Liver (tissue), 8 donors: ENCODE measurements at regions not wholly inside any gene's neighbourhood (a gene's known extent, or its start where the extent isn't known, plus 50 kb on each side); places are given as distances from the start of the nearest gene placed in this dataset.
"Not testable (repeated sequence)": the region's sequence is repeated elsewhere in the genome, so short reads cannot be mapped to it uniquely, and the experiment has no call there.

Experiments used
- DNase-seq: peaks from one replicate; pipeline ENCODE4 v3.0.0-alpha.2; 2017; ENCODE audit warnings: low spot score
- H3K27ac ChIP-seq, 2 donors: one replicate each; pipeline ENCODE4 v1.7.0; 2013; ENCODE audit warnings: inconsistent platforms in 2 of 2, low read length in 2 of 2, control low read depth in 1 of 2, low read depth in 1 of 2, mild to moderate bottlenecking in 1 of 2
- H3K27me3 ChIP-seq, 4 donors: one replicate each; pipeline versions ENCODE4 v1.6.1 to v1.7.0; 2013; ENCODE audit warnings: low read length in 3 of 4, inconsistent platforms in 1 of 4, mild to moderate bottlenecking in 1 of 4, moderate library complexity in 1 of 4; ENCODE audit not compliant: control insufficient read depth in 4 of 4, insufficient read depth in 4 of 4
- H3K36me3 ChIP-seq, 4 donors: one replicate each; pipeline versions ENCODE4 v1.6.1 to v1.7.0; 2013; ENCODE audit warnings: low read length in 3 of 4, mild to moderate bottlenecking in 3 of 4, low read depth in 1 of 4, moderate library complexity in 1 of 4; ENCODE audit not compliant: control insufficient read depth in 4 of 4, insufficient read depth in 3 of 4
- H3K4me1 ChIP-seq, 4 donors: one replicate each; pipeline versions ENCODE4 v1.6.1 to v1.7.0; 2013; ENCODE audit warnings: low read length in 3 of 4, mild to moderate bottlenecking in 3 of 4, moderate library complexity in 1 of 4; ENCODE audit not compliant: control insufficient read depth in 4 of 4, insufficient read depth in 4 of 4
- H3K4me3 ChIP-seq, 3 donors: one replicate each; pipeline versions ENCODE4 v1.6.1 to v1.7.0; 2013; ENCODE audit warnings: low read length in 3 of 3, control low read depth in 1 of 3, low read depth in 1 of 3, mild to moderate bottlenecking in 1 of 3
- H3K9ac ChIP-seq, 2 donors: one replicate each; pipeline ENCODE4 v1.7.0; 2013; ENCODE audit warnings: low read length in 2 of 2, mild to moderate bottlenecking in 2 of 2, moderate library complexity in 2 of 2, control low read depth in 1 of 2, low read depth in 1 of 2
- H3K9me3 ChIP-seq, 4 donors: one replicate each; pipeline versions ENCODE4 v1.6.1 to v1.7.0; 2013; ENCODE audit warnings: low read length in 3 of 4; ENCODE audit not compliant: control insufficient read depth in 4 of 4
- ATF3 ChIP-seq: IDR thresholded peaks from 2 replicates; pipeline ENCODE4 v1.6.1; 2016; ENCODE audit warnings: antibody characterized with exemption
- CTCF ChIP-seq: fragments of 150-350 bp; IDR thresholded peaks from 2 replicates; pipeline ENCODE4 v1.5.1; 2017; ENCODE audit warnings: improper control_type of control experiment, low read depth, low read length; ENCODE audit not compliant: missing input control
- FOXA1 ChIP-seq: IDR thresholded peaks from 2 replicates; pipeline ENCODE4 v1.6.1; 2016; ENCODE audit warnings: antibody characterized with exemption
- FOXA2 ChIP-seq: IDR thresholded peaks from 2 replicates; pipeline ENCODE4 v1.6.1; 2016; ENCODE audit warnings: antibody characterized with exemption
- GABPA ChIP-seq, 2 donors: IDR thresholded peaks in 1 of 2; conservative IDR thresholded peaks in 1 of 2; 2 replicates each; pipeline ENCODE4 v1.6.1; 2016; ENCODE audit warnings: antibody characterized with exemption in 2 of 2, mild to moderate bottlenecking in 1 of 2, moderate library complexity in 1 of 2
- HNF4G ChIP-seq: IDR thresholded peaks from 2 replicates; pipeline ENCODE4 v1.6.1; 2016; ENCODE audit warnings: antibody characterized with exemption
- JUND ChIP-seq, 2 donors: IDR thresholded peaks; 2 replicates each; pipeline ENCODE4 v1.6.1; 2016; ENCODE audit warnings: antibody characterized with exemption in 2 of 2
- MAX ChIP-seq: IDR thresholded peaks from 2 replicates; pipeline ENCODE4 v1.6.1; 2016; ENCODE audit warnings: antibody characterized with exemption
- NR2F2 ChIP-seq: IDR thresholded peaks from 2 replicates; pipeline ENCODE4 v1.6.1; 2016; ENCODE audit warnings: antibody characterized with exemption
- RAD21 ChIP-seq, 2 donors: IDR thresholded peaks; 2 replicates each; pipeline ENCODE4 v1.6.1; 2016; ENCODE audit warnings: antibody characterized with exemption in 2 of 2, mild to moderate bottlenecking in 2 of 2
- REST ChIP-seq: IDR thresholded peaks from 2 replicates; pipeline ENCODE4 v1.6.1; 2016; ENCODE audit warnings: antibody characterized with exemption, mild to moderate bottlenecking
- RXRA ChIP-seq, 2 donors: IDR thresholded peaks; 2 replicates each; pipeline ENCODE4 v1.6.1; 2017 to 2018; ENCODE audit warnings: antibody characterized with exemption in 2 of 2, mild to moderate bottlenecking in 1 of 2
- SP1 ChIP-seq: IDR thresholded peaks from 2 replicates; pipeline ENCODE4 v1.6.1; 2018; ENCODE audit warnings: antibody characterized with exemption, mild to moderate bottlenecking
- TAF1 ChIP-seq: conservative IDR thresholded peaks from 2 replicates; pipeline ENCODE4 v1.6.1; 2016; ENCODE audit warnings: antibody characterized with exemption, mild to moderate bottlenecking
- YY1 ChIP-seq: IDR thresholded peaks from 2 replicates; pipeline ENCODE4 v1.6.1; 2016; ENCODE audit warnings: antibody characterized with exemption, mild to moderate bottlenecking
- ZBTB33 ChIP-seq: IDR thresholded peaks from 2 replicates; pipeline ENCODE4 v1.6.1; 2016; ENCODE audit warnings: antibody characterized with exemption
- WGBS: extraction: QIAGEN DNeasy Blood & Tissue Kit; methylation state at CpG from one replicate; pipeline ENCODE4 v1.1.7; 2013; 5-methylcytosine and 5-hydroxymethylcytosine counted together
- donor health status: healthy.
- donor health status: healthy.
- donor health status: healthy.
- donor health status: healthy.
- donor health status: healthy.

GRCh38 chr18:10170375-10170774 lies 256.6 kb downstream of the VAPA start:
- Histone ChIP-seq H3K27me3 (no peaks in the 10 kb centered on the region), H3K9ac (no peak overlapping the region), H3K4me1 (no peaks in the 10 kb centered on the region), H3K4me3 (no peak overlapping the region), H3K27ac (no peak overlapping the region), H3K9me3 (no peaks in the 10 kb centered on the region), H3K36me3 (no peaks in the 10 kb centered on the region)
- TF ChIP-seq NR2F2 (no peak), ATF3 (no peak), GABPA (IDR thresholded peaks at IDR 0.05 in 1 of 2, conservative IDR thresholded peaks at IDR 0.05 in 1 of 2) (no peak)
- DNase-seq, result no peak
- 75% methylated on average over 5 of the region's 5 CpGs for WGBS

- not testable (repeated sequence) for H3K4me3 ChIP-seq, H3K27ac ChIP-seq, H3K27me3 ChIP-seq, H3K9me3 ChIP-seq, DNase-seq, H3K9ac ChIP-seq, H3K4me1 ChIP-seq, H3K36me3 ChIP-seq
- 70% methylated on average over 2 of the region's 2 CpGs for WGBS
Observed at GRCh38 chr18:10175333-10175732, 261.5 kb downstream of the VAPA start.

- H3K9me3 ChIP-seq, H3K27me3 ChIP-seq, H3K4me1 ChIP-seq, H3K4me3 ChIP-seq, H3K27ac ChIP-seq, DNase-seq, H3K36me3 ChIP-seq, H3K9ac ChIP-seq: not testable (repeated sequence)
- WGBS, result 83% methylated on average over 6 of the region's 6 CpGs
Observed at GRCh38 chr18:10179326-10179725, 265.5 kb downstream of the VAPA start.

- no peaks in the 10 kb centered on the region for H3K4me1 ChIP-seq
- no peaks in the 10 kb centered on the region for H3K36me3 ChIP-seq
- no peaks in the 10 kb centered on the region for H3K9me3 ChIP-seq
- no peaks in the 10 kb centered on the region for H3K27me3 ChIP-seq
- no peak overlapping the region for H3K9ac ChIP-seq
- H3K27ac ChIP-seq, result no peak overlapping the region
- TF ChIP-seq RXRA (IDR thresholded peaks at IDR 0.05), result no peak
- no peak for TF ChIP-seq SP1
- TF ChIP-seq GABPA (IDR thresholded peaks at IDR 0.05 in 1 of 2, conservative IDR thresholded peaks at IDR 0.05 in 1 of 2), result no peak
- no peak for TF ChIP-seq CTCF
- no peak for TF ChIP-seq HNF4G
- TF ChIP-seq REST, result no peak
- no peak for TF ChIP-seq JUND (IDR thresholded peaks at IDR 0.05)
- TF ChIP-seq ATF3, result no peak
- TF ChIP-seq FOXA1, result no peak
- no peak for TF ChIP-seq MAX
- TF ChIP-seq YY1, result no peak
- TF ChIP-seq ZBTB33, result no peak
- TF ChIP-seq NR2F2, result no peak
- no peak for TF ChIP-seq TAF1
- TF ChIP-seq RAD21 (IDR thresholded peaks at IDR 0.05), result no peak
- TF ChIP-seq FOXA2, result no peak
- no peak overlapping the region for H3K4me3 ChIP-seq
- 71% methylated on average over 11 of the region's 11 CpGs for WGBS
- no peak for DNase-seq
Observed at GRCh38 chr18:10182009-10182624, 268.3 kb downstream of the VAPA start.
